ENCODE measurements at regions not wholly inside any gene's neighbourhood (a gene's known extent, or its start where the extent isn't known, plus 50 kb on each side); places are given as distances from the start of the nearest gene placed in this dataset.

DNA sequence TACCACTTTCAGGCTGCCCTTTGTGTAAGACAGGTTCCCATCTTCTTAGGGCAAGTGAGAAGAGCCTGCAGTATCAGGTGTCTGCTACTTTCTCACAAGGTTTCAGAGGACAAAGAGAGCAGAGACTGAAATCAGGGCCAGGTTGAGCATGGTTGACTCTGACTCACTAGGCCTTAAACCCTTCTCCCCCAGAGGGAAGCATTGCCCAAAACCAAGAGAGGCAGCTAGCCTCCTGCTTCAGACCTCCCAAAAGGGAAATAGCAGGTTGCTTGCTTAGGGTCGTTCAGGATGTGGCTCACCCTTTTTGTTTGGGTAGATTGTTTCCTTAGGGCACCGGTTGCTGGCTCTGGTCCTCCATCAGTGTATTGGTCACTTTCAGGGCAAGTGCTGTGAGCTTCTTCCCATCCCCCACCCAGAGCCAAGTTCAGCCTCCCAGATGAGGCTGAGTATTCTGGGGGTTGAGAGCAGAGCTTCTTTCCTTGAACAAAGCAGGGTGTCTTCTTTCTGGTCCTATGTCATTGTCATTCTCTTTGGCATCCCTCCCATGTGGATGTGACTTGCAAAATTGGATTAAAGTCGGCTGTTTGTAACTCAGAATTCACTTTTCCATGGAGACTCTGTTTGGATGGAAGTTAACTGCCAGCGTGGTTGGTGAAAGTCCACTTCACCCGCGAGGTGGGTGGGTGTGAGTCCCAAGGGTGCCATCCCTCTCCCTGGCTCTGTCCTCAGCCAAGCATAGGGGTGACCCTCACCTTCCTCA is 55.5 kb upstream of the GALNT2 start:
- H3K9me3 ChIP-seq, result no peaks in the 10 kb centered on the region
- no peak for TF ChIP-seq EP300 (IDR thresholded peaks at IDR 0.05; ENCODE audit: low read depth)
- no peak for TF ChIP-seq POLR2AphosphoS5 (IDR thresholded peaks at IDR 0.05)
- TF ChIP-seq, protein P1, sequence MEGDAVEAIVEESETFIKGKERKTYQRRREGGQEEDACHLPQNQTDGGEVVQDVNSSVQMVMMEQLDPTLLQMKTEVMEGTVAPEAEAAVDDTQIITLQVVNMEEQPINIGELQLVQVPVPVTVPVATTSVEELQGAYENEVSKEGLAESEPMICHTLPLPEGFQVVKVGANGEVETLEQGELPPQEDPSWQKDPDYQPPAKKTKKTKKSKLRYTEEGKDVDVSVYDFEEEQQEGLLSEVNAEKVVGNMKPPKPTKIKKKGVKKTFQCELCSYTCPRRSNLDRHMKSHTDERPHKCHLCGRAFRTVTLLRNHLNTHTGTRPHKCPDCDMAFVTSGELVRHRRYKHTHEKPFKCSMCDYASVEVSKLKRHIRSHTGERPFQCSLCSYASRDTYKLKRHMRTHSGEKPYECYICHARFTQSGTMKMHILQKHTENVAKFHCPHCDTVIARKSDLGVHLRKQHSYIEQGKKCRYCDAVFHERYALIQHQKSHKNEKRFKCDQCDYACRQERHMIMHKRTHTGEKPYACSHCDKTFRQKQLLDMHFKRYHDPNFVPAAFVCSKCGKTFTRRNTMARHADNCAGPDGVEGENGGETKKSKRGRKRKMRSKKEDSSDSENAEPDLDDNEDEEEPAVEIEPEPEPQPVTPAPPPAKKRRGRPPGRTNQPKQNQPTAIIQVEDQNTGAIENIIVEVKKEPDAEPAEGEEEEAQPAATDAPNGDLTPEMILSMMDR (IDR thresholded peaks at IDR 0.05), result no peak
- TF ChIP-seq POLR2A (IDR thresholded peaks at IDR 0.05), result no peak
- H3K27ac ChIP-seq, result no peak overlapping the region
- H3K4me1 ChIP-seq, result peaks cover 0 to 5% (median 0%) of the 10 kb centered on the region in 4 donors
- intact Hi-C loops (cut with DNase I; ENCODE audit: low total_unique reads), result no loop called here
- no peak for DNase-seq
- H3K27me3 ChIP-seq, result no peaks in the 10 kb centered on the region
- in situ Hi-C loops (cut with MboI; ENCODE audit: low pct_ligation_motif_present in 1 of 4, low pct_unique_long_range_greater_than_20kb in 1 of 4, low sequenced_read_pairs in 3 of 4), result no loop called here
- H3K4me3 ChIP-seq, result no peak overlapping the region
- no peaks in the 10 kb centered on the region for H3K36me3 ChIP-seq
- WGBS, 2 donors (ENCODE audit: low coverage in 1 of 2), result 64% methylated on average over 6 of the region's 6 CpGs; no CpG with 5 or more reads in 1 of the 2 donors

GRCh38 chr1:230012093-230012393 is 55.0 kb upstream of the GALNT2 start:
- DNase-seq, result no peak
- H3K27ac ChIP-seq, result no peak overlapping the region
- no peaks in the 10 kb centered on the region for H3K9me3 ChIP-seq
- in situ Hi-C loops (cut with MboI; ENCODE audit: low pct_ligation_motif_present in 1 of 4, low pct_unique_long_range_greater_than_20kb in 1 of 4, low sequenced_read_pairs in 3 of 4) (no loop called here), intact Hi-C loops (cut with DNase I; ENCODE audit: low total_unique reads) (no loop called here)
- H3K36me3 ChIP-seq, result no peaks in the 10 kb centered on the region
- H3K4me1 ChIP-seq, result peaks cover 0 to 5% (median 0%) of the 10 kb centered on the region in 4 donors
- TF ChIP-seq, protein P1 (IDR thresholded peaks at IDR 0.05), result no peak
- TF ChIP-seq EP300 (IDR thresholded peaks at IDR 0.05; ENCODE audit: low read depth) (no peak), POLR2A (IDR thresholded peaks at IDR 0.05) (no peak), POLR2AphosphoS5 (IDR thresholded peaks at IDR 0.05) (no peak)
- no peaks in the 10 kb centered on the region for H3K27me3 ChIP-seq
- no peak overlapping the region for H3K4me3 ChIP-seq

GRCh38 chr1:230012741-230013140 is 54.3 kb upstream of the GALNT2 start:
- WGBS, 2 donors (ENCODE audit: low coverage in 1 of 2), result 68 to 71% methylated on average over 5 of the region's 5 CpGs
- intact Hi-C loops (cut with DNase I; ENCODE audit: low total_unique reads), result no loop called here
- in situ Hi-C loops (cut with MboI; ENCODE audit: low pct_ligation_motif_present in 1 of 4, low pct_unique_long_range_greater_than_20kb in 1 of 4, low sequenced_read_pairs in 3 of 4), result no loop called here
- Histone ChIP-seq H3K9me3 (no peaks in the 10 kb centered on the region), H3K4me3 (no peak overlapping the region), H3K4me1 (peaks cover 0 to 5% (median 0%) of the 10 kb centered on the region in 4 donors), H3K27ac (no peak overlapping the region), H3K36me3 (no peaks in the 10 kb centered on the region), H3K27me3 (no peaks in the 10 kb centered on the region)
- DNase-seq, result no peak
- TF ChIP-seq, protein P1 (IDR thresholded peaks at IDR 0.05), result no peak
- no peak for TF ChIP-seq POLR2AphosphoS5 (IDR thresholded peaks at IDR 0.05)

DNA sequence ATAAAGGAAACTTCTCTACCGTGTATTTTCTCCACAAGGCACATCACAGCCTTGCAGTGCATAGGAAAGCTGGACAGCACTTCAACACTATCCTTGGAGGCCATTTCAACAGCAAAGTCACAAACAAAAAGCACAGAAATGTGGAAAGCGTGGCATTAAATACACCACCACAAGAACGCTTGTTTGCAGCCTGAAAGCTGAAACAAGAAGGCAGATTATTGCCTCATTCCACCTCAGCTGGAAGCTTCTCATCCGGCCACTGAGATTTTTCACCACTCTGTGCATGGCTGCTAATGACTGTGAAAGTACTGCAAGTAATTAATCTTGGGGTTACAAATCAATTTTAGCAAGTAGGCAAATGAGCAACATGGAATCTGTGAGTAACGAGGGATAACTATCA is 50.9 kb upstream of the GALNT2 start:
- Histone ChIP-seq H3K4me3 (no peak overlapping the region), H3K27me3 (no peaks in the 10 kb centered on the region), H3K27ac (no peak overlapping the region), H3K4me1 (peaks cover 0 to 5% (median 0%) of the 10 kb centered on the region in 4 donors), H3K9me3 (no peaks in the 10 kb centered on the region), H3K36me3 (no peaks in the 10 kb centered on the region)
- no peak for DNase-seq
- intact Hi-C loops (cut with DNase I; ENCODE audit: low total_unique reads), result no loop called here
- in situ Hi-C loops (cut with MboI; ENCODE audit: low pct_ligation_motif_present in 1 of 4, low pct_unique_long_range_greater_than_20kb in 1 of 4, low sequenced_read_pairs in 3 of 4), result no loop called here
- WGBS, 2 donors (ENCODE audit: low coverage in 1 of 2), result 79 to 87% methylated on average over 3 to 5 of the region's 5 CpGs
- TF ChIP-seq EP300 (IDR thresholded peaks at IDR 0.05; ENCODE audit: low read depth) (no peak), POLR2A (IDR thresholded peaks at IDR 0.05) (no peak), POLR2AphosphoS5 (IDR thresholded peaks at IDR 0.05) (no peak)
- TF ChIP-seq, protein P1 (IDR thresholded peaks at IDR 0.05), result no peak
